Ishikawa (cell line): ENCODE measurements at regions not wholly inside any gene's neighbourhood (a gene's known extent, or its start where the extent isn't known, plus 50 kb on each side); places are given as distances from the start of the nearest gene placed in this dataset.

ENCODE experiments used
- CEBPB ChIP-seq: IDR thresholded peaks from 2 replicates; pipeline ENCODE4 v1.6.1; 2012
- CREB1 ChIP-seq: IDR thresholded peaks from 2 replicates; pipeline ENCODE4 v1.6.1; 2012; ENCODE audit warnings: low read depth
- EGR1 ChIP-seq: IDR thresholded peaks from 2 replicates; pipeline ENCODE4 v1.6.1; 2012
- FOXM1 ChIP-seq: IDR thresholded peaks from 2 replicates; pipeline ENCODE4 v1.6.1; 2012; ENCODE audit warnings: low read depth, borderline replicate concordance
- NFIC ChIP-seq: IDR thresholded peaks from 2 replicates; pipeline ENCODE4 v1.6.1; 2012
- RAD21 ChIP-seq: IDR thresholded peaks from 2 replicates; pipeline ENCODE4 v1.6.1; 2012; ENCODE audit warnings: low read depth
- TAF1 ChIP-seq: IDR thresholded peaks from 2 replicates; pipeline ENCODE4 v1.6.1; 2012; ENCODE audit warnings: low read depth, mild to moderate bottlenecking
- TCF12 ChIP-seq: IDR thresholded peaks from 2 replicates; pipeline ENCODE4 v1.6.1; 2012; ENCODE audit warnings: low read depth
- ZBTB7A ChIP-seq: IDR thresholded peaks from 2 replicates; pipeline ENCODE4 v1.6.1; 2012; ENCODE audit warnings: low read depth
- TF ChIP-seq, protein P1 (sequence below): IDR thresholded peaks from 2 replicates; pipeline ENCODE4 v1.6.1; 2012
- TF ChIP-seq, protein P2 (sequence below): IDR thresholded peaks from 2 replicates; pipeline ENCODE4 v1.6.1; 2012

DNA sequence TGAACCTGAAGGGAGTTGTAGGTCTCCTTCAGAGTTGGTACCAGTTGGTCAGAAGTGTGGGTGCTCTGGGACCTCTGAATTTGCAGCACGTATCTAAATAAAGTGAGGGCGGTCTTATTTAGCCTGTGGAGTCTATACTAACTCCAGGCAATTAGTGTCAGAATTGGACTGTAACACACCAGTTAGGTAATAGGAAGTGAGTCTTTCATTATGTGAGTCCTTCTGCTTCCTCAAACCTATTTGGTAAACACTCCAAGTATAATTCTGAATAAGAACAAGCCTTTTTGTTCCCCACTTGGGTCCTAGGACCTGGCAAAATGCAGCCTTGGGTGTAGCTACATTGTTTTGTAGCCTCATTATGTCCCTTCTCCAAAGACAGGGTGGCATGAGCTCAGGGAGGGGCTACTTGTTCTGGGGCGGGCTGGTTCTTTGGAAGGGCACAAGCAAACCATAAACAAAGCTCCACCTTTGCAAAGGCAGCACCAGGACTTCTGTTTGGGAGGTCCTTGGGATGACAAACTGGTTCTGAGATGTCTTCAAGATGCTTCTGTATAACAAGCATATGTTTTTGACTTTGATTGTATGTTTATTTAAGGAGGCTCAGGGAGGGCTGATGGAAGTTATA is 418.0 kb downstream of the ZNF536 start:
- TF ChIP-seq ZBTB7A, result no peak
- TF ChIP-seq CREB1, result no peak
- TF ChIP-seq, protein P1, sequence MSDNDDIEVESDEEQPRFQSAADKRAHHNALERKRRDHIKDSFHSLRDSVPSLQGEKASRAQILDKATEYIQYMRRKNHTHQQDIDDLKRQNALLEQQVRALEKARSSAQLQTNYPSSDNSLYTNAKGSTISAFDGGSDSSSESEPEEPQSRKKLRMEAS, result no peak
- no peak for TF ChIP-seq FOXM1
- TF ChIP-seq RAD21, result no peak
- no peak for TF ChIP-seq EGR1
- TF ChIP-seq NFIC, result no peak
- no peak for TF ChIP-seq TAF1
- no peak for TF ChIP-seq CEBPB
- TF ChIP-seq, protein P2, sequence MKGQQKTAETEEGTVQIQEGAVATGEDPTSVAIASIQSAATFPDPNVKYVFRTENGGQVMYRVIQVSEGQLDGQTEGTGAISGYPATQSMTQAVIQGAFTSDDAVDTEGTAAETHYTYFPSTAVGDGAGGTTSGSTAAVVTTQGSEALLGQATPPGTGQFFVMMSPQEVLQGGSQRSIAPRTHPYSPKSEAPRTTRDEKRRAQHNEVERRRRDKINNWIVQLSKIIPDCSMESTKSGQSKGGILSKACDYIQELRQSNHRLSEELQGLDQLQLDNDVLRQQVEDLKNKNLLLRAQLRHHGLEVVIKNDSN, result no peak
- TF ChIP-seq TCF12, result no peak
